Upper lobe of left lung (tissue), 4 donors: ENCODE measurements at regions not wholly inside any gene's neighbourhood (a gene's known extent, or its start where the extent isn't known, plus 50 kb on each side); places are given as distances from the start of the nearest gene placed in this dataset.
"Not testable (repeated sequence)": the region's sequence is repeated elsewhere in the genome, so short reads cannot be mapped to it uniquely, and the experiment has no call there.

Source experiments
- EP300 ChIP-seq, 4 donors: sonication (generic); formaldehyde crosslinking; IDR thresholded peaks; one replicate each; pipeline ENCODE4 v1.5.1; 2017; ENCODE audit warnings: antibody characterized with exemption in 4 of 4, control low read depth in 2 of 4
- POLR2A ChIP-seq, 4 donors: fragments of 450-650 bp; IDR thresholded peaks; one replicate each; pipeline ENCODE4 v1.5.1; 2016 to 2017; ENCODE audit warnings: antibody characterized with exemption in 4 of 4, mild to moderate bottlenecking in 2 of 4
- TF ChIP-seq, protein P1 (sequence below), 6 experiments: fragments of 450-650 bp in 4 of 6; fragments of 200-600 bp in 2 of 6; sonication (generic) in 2 of 6; IDR thresholded peaks; one replicate each; pipeline ENCODE4 v1.5.1; 2016 to 2019; ENCODE audit warnings: antibody characterized with exemption in 6 of 6

DNA sequence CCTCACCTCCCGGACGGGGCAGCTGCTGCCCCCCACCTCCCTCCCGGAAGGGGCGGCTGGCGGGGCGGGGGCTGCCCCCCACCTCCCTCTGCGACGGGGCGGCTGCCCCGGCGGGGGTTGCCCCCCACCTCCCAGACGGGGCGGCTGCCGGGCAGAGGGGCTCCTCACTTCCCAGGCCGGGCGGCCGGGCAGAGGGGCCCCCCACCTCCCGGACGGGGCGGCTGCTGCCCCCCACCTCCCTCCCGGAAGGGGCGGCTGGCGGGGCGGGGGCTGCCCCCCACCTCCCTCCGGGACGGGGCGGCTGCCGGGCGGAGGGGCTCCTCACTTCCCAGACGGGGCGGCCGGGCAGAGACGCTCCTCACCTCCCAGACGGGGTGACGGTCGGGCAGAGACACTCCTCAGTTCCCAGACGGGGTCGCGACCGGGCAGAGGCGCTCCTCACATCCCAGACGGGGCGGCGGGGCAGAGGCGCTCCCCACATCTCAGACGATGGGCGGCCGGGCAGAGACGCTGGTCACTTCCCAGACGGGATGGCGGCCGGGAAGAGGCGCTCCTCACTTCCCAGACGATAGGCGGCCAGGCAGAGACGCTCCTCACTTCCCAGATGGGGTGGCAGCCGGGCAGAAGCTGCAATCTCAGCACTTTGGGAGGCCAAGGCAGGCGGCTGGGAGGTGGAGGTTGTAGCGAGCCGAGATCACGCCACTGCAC is 1218.8 kb downstream of the GATA3 start:
- TF ChIP-seq, protein P1, sequence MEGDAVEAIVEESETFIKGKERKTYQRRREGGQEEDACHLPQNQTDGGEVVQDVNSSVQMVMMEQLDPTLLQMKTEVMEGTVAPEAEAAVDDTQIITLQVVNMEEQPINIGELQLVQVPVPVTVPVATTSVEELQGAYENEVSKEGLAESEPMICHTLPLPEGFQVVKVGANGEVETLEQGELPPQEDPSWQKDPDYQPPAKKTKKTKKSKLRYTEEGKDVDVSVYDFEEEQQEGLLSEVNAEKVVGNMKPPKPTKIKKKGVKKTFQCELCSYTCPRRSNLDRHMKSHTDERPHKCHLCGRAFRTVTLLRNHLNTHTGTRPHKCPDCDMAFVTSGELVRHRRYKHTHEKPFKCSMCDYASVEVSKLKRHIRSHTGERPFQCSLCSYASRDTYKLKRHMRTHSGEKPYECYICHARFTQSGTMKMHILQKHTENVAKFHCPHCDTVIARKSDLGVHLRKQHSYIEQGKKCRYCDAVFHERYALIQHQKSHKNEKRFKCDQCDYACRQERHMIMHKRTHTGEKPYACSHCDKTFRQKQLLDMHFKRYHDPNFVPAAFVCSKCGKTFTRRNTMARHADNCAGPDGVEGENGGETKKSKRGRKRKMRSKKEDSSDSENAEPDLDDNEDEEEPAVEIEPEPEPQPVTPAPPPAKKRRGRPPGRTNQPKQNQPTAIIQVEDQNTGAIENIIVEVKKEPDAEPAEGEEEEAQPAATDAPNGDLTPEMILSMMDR (IDR thresholded peaks at IDR 0.05) = not testable (repeated sequence)
- TF ChIP-seq POLR2A, EP300 (IDR thresholded peaks at IDR 0.05): not testable (repeated sequence)
